ENCODE measurements at regions not wholly inside any gene's neighbourhood (a gene's known extent, or its start where the extent isn't known, plus 50 kb on each side); places are given as distances from the start of the nearest gene placed in this dataset.

GRCh38 chr6:47094241-47094925 is 52.3 kb upstream of the ADGRF1 start:
- TF ChIP-seq, protein P1, sequence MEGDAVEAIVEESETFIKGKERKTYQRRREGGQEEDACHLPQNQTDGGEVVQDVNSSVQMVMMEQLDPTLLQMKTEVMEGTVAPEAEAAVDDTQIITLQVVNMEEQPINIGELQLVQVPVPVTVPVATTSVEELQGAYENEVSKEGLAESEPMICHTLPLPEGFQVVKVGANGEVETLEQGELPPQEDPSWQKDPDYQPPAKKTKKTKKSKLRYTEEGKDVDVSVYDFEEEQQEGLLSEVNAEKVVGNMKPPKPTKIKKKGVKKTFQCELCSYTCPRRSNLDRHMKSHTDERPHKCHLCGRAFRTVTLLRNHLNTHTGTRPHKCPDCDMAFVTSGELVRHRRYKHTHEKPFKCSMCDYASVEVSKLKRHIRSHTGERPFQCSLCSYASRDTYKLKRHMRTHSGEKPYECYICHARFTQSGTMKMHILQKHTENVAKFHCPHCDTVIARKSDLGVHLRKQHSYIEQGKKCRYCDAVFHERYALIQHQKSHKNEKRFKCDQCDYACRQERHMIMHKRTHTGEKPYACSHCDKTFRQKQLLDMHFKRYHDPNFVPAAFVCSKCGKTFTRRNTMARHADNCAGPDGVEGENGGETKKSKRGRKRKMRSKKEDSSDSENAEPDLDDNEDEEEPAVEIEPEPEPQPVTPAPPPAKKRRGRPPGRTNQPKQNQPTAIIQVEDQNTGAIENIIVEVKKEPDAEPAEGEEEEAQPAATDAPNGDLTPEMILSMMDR (IDR thresholded peaks at IDR 0.05), result peak in 2 of 5 experiments; percentile 13 to 16
- TF ChIP-seq POLR2AphosphoS5 (IDR thresholded peaks at IDR 0.05), result no peak
- TF ChIP-seq EP300 (IDR thresholded peaks at IDR 0.05; ENCODE audit: low read depth), result no peak
